GM12873 (cell line): ENCODE measurements at regions not wholly inside any gene's neighbourhood (a gene's known extent, or its start where the extent isn't known, plus 50 kb on each side); places are given as distances from the start of the nearest gene placed in this dataset.

Experiments used
- TF ChIP-seq, protein P1 (sequence below): IDR thresholded peaks from 2 replicates; pipeline ENCODE4 v1.5.1; 2012; ENCODE audit warnings: low read depth, mild to moderate bottlenecking, moderate library complexity, low read length, control low read depth; ENCODE audit not compliant: insufficient read depth; ENCODE audit errors: missing control alignments

DNA sequence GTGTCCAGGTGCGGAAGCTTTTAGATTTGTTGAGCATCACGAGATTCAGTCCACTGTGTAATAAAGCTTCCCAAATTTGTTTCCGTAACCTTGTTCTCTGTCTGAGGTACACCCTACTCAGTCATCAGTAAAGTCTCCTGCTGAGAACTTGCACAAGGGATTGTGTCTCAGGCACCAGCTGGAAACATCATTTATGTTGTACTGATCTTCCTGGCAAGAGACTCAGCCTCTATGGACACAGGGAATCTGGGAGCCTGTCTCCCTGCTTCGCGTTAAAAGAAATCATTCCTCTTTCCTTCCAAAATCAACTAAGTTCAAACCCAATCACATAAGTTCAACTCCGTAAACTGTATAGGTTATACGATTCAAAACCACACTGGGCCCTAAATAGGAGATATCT, 336.8 kb downstream of the GPR37 start:
- TF ChIP-seq, protein P1, sequence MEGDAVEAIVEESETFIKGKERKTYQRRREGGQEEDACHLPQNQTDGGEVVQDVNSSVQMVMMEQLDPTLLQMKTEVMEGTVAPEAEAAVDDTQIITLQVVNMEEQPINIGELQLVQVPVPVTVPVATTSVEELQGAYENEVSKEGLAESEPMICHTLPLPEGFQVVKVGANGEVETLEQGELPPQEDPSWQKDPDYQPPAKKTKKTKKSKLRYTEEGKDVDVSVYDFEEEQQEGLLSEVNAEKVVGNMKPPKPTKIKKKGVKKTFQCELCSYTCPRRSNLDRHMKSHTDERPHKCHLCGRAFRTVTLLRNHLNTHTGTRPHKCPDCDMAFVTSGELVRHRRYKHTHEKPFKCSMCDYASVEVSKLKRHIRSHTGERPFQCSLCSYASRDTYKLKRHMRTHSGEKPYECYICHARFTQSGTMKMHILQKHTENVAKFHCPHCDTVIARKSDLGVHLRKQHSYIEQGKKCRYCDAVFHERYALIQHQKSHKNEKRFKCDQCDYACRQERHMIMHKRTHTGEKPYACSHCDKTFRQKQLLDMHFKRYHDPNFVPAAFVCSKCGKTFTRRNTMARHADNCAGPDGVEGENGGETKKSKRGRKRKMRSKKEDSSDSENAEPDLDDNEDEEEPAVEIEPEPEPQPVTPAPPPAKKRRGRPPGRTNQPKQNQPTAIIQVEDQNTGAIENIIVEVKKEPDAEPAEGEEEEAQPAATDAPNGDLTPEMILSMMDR = no peak

DNA sequence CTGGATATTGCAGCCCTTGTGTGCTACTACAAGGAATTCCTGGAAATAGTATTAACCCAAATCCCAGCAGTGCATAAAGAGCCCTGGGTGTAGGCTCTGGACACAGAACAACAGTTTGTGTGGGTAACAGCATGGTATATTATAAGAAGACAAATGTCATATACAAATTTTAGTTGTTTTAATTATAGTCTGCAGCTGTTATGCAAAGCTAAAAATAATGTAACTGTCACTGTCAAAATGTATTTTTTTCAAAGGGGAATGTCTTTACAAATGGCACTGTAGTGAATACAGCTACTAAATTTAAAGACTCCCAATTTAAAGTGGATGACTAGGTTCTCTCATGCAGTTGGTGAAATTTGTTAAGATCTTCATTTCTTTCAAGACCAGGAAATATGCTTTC, 339.0 kb downstream of the GPR37 start:
- TF ChIP-seq, protein P1 = no peak

DNA sequence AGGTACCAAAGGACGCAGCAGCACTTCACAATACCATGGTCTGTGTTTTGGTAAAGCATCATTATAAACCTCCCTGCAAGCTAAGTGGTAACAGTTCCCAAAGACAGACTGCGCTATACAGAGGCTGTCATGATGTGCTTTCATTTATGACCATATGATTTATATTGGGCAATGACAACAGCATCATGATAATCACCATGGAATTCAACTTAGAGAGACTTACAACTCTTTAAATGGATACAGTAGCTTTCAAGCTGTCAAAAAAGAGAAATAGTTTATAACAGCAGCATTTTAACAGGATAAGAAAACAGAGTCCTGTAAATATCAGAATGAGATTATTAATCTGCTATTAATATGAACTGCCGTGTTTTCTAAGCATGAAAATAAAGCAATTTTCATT, 341.7 kb downstream of the GPR37 start:
- TF ChIP-seq, protein P1 = no peak

DNA sequence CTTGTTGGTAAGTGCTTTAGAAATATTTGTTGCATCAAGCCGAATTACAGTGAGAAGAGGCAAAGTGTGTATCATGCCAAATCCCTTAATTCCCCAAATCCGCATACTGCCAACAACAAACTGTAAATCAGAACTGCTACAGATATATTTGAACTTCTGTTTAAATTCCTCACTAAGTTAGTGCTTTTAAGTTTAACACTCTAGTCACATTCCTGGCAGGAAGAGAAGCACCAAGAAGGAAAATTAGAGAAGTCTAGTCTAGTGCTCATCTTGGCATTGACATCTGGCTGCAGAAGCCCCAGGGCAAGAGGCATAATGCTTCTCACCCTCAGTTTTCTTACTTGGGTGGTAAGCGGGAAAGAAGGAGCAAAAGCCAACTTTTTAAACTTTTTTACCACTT, 343.5 kb downstream of the GPR37 start:
- TF ChIP-seq, protein P1 = no peak

DNA sequence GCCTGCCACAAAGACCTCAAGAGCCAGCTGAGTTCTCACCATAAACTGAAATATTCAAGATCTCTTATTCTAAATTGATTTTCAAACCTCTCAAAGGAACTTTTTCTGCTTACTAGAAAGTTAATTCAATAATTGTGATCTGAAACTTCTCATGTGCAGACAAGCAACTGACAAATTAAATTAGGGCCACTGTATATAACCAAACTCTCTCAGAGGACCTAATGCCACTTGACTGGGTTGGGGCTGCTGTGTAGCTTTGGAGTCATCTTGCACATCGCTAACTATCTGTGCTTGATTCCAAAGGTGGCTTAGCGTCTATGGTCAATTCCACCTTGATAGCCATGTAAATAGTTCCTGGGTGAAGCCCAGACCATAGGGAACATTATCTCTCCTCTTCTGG, 345.2 kb downstream of the GPR37 start:
- TF ChIP-seq, protein P1 = no peak

DNA sequence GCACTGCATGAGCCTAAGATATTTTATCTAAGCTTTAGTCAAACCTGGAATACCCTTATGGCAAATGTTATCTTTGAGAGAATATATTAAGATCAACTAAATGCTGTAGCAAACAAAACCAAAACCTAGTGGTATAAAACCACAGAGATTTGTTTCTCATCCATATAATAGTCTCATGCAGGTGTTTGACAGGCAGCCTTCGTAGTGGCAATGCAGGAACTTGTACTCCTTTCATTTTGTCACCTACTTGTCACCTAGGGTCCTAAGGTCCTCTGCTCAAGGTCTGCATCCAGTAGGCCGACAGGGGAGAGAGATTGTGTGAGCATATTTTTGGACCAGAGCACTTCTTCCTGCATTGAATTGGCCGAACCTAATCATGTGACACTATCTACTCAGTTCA, 352.6 kb downstream of the GPR37 start:
- TF ChIP-seq, protein P1 = no peak

DNA sequence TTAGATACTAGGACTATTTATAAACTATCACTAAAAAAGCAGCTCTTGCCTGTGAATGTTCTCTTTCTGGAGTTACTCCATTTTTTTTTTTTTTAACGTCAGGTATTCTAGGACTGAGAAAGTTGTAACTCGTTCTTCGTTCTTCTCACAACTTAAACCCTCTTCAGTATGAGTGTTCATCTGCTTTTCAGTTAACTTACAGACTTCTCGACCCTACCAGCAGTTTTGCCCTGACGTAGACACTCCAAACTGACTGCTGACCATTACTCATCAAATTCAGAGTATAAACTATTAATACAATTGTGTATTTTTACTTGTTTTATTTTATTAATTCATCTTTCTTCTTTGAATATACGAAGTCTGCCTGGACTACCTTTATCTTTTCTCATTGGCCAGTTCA, 353.1 kb downstream of the GPR37 start:
- TF ChIP-seq, protein P1 = no peak
